ENCODE measurements at regions not wholly inside any gene's neighbourhood (a gene's known extent, or its start where the extent isn't known, plus 50 kb on each side); places are given as distances from the start of the nearest gene placed in this dataset.

DNA sequence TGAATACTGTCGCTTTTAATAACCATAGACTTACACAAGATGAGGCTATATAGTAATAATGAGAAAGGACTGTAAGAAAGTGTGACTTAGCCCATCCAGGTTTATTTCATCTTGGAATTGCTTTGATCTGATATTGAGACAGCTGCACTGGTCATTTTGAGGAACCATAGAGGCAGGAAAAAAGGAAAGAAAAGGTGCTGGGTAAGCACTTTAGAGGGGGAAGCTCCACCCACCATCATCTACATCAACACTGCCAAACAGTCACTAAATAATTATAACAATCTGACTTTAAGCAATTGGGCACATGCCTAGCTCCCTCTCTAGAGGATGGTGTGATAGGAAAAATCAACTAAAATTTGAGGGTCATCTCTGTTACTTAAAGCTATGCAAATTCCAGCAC, 70.6 kb upstream of the ST6GALNAC3 start:
- TF ChIP-seq, protein P1, sequence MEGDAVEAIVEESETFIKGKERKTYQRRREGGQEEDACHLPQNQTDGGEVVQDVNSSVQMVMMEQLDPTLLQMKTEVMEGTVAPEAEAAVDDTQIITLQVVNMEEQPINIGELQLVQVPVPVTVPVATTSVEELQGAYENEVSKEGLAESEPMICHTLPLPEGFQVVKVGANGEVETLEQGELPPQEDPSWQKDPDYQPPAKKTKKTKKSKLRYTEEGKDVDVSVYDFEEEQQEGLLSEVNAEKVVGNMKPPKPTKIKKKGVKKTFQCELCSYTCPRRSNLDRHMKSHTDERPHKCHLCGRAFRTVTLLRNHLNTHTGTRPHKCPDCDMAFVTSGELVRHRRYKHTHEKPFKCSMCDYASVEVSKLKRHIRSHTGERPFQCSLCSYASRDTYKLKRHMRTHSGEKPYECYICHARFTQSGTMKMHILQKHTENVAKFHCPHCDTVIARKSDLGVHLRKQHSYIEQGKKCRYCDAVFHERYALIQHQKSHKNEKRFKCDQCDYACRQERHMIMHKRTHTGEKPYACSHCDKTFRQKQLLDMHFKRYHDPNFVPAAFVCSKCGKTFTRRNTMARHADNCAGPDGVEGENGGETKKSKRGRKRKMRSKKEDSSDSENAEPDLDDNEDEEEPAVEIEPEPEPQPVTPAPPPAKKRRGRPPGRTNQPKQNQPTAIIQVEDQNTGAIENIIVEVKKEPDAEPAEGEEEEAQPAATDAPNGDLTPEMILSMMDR (IDR thresholded peaks at IDR 0.05): no peak
- TF ChIP-seq POLR2A (IDR thresholded peaks at IDR 0.05): no peak
